Chondrocyte (in vitro differentiated cells): ENCODE measurements at regions not wholly inside any gene's neighbourhood (a gene's known extent, or its start where the extent isn't known, plus 50 kb on each side); places are given as distances from the start of the nearest gene placed in this dataset.
"Not testable (repeated sequence)": the region's sequence is repeated elsewhere in the genome, so short reads cannot be mapped to it uniquely, and the experiment has no call there.

ENCODE experiments used
- DNase-seq: peaks from one replicate; pipeline ENCODE4 v3.0.0; 2021; ENCODE audit warnings: mixed read lengths, low spot score
- H3K27ac Mint-ChIP-seq: one replicate; pipeline ENCODE4 v1.8.0; 2021; ENCODE audit warnings: mild to moderate bottlenecking, moderate library complexity, mixed read lengths; ENCODE audit not compliant: unreplicated experiment
- H3K27me3 Mint-ChIP-seq: 2 replicates; pipeline ENCODE4 v1.8.0; 2021; ENCODE audit warnings: low read depth, mixed read lengths
- H3K36me3 Mint-ChIP-seq: 2 replicates; pipeline ENCODE4 v1.8.0; 2021; ENCODE audit warnings: low read depth, mixed read lengths
- H3K4me1 Mint-ChIP-seq: 2 replicates; pipeline ENCODE4 v1.8.0; 2021; ENCODE audit warnings: low read depth, mild to moderate bottlenecking, mixed read lengths
- H3K4me3 Mint-ChIP-seq: one replicate; pipeline ENCODE4 v1.8.0; 2021; ENCODE audit warnings: mild to moderate bottlenecking, moderate library complexity, mixed read lengths; ENCODE audit not compliant: unreplicated experiment
- H3K9me3 Mint-ChIP-seq: 2 replicates; pipeline ENCODE4 v1.8.0; 2021; ENCODE audit warnings: low read depth, mixed read lengths
- TF ChIP-seq, protein P1 (sequence below): fragments of 200-600 bp; sonication (generic); IDR thresholded peaks from 2 replicates; pipeline ENCODE4 v1.5.0; 2021; ENCODE audit warnings: antibody characterized with exemption, mild to moderate bottlenecking, moderate library complexity

DNA sequence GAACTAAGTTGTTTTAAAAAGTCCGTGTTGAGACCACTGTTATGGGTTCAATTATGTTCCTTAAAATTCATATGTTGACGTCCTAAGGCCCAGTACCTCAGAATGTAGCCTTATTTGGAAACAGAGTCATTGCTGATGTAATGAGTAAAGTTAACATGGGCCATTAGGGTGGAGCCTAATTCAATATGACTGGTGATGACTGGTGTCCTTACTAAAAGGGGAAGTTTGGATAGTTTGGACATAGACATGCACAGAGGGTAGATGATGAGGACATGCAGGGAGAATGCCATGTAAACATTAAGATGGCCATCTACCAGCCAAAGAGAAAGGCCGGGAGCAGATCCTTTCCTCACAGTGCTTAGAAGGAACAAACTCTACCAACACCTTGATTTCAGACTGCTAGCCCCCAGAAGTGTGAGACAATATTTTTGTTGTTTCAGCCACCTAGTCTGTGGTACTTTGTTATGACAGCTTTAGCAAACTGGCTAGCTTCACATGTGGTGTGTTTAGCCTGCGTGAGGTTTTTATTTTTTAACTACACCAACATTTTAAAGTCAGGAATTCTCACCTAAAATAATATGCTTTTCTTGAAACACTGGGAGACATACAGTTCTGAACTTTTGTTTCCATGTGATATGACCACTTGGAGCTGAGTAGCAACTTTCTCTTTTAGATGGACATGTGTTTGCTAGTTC, 135.3 kb downstream of the YIPF5 start:
- no peak for DNase-seq
- Mint-ChIP-seq H3K36me3 (no peaks in the 10 kb centered on the region), H3K4me1 (peaks cover 9% of the 10 kb centered on the region), H3K9me3 (no peaks in the 10 kb centered on the region), H3K4me3 (no peak overlapping the region), H3K27me3 (no peaks in the 10 kb centered on the region), H3K27ac (no peak overlapping the region)
- TF ChIP-seq, protein P1, sequence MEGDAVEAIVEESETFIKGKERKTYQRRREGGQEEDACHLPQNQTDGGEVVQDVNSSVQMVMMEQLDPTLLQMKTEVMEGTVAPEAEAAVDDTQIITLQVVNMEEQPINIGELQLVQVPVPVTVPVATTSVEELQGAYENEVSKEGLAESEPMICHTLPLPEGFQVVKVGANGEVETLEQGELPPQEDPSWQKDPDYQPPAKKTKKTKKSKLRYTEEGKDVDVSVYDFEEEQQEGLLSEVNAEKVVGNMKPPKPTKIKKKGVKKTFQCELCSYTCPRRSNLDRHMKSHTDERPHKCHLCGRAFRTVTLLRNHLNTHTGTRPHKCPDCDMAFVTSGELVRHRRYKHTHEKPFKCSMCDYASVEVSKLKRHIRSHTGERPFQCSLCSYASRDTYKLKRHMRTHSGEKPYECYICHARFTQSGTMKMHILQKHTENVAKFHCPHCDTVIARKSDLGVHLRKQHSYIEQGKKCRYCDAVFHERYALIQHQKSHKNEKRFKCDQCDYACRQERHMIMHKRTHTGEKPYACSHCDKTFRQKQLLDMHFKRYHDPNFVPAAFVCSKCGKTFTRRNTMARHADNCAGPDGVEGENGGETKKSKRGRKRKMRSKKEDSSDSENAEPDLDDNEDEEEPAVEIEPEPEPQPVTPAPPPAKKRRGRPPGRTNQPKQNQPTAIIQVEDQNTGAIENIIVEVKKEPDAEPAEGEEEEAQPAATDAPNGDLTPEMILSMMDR = no peak

DNA sequence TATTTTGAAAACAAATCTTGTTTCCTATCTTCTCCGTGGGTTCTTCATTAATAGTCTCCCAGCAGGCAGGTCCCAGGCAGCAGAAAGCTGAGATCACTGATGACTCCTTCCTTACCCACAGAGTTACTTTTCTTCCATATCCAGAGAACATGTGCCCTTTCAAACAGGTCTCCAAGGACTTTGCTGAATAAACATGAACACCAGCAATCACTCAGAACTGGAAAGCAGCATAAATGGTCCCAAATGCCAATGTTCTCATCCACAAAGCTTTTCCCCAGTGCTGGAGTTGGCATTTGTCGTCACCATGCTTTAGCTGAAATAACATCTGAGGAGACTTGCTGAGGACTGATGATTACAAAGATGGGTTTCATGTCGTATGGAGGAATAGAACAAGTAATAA, 134.0 kb downstream of the YIPF5 start:
- DNase-seq = no peak
- TF ChIP-seq, protein P1 = no peak

DNA sequence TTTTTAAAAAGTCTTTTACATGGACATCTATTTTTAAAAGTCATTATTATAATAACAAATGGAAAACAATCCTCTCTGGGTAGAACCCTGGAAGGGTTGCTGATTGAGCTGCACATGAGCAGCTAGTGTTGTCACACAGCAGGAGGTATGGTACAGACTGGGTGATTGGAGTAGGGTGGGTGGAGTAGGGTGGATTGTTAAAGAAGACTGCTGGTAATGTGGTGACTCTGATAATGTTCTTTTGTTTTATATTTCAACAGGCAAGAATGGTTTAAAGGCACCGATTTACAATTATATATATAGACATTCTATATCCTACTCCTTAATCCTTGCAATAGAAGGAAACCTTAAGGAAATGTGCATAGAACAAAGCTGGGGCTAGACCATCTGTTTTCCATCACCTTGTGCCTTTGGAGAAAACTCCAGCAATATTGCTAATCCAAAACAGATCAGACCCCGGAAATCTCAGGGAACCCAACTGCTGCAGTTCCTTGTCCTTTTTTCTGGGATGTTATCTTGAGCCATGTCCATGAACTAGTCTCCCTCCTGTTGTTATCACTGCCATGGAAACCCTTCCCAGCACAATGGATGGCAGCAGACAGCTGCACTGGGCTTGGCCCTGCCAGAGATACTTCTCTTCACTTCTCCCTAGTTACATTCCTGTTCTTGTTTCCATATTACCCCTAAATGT, 129.7 kb downstream of the YIPF5 start:
- no peaks in the 10 kb centered on the region for H3K36me3 Mint-ChIP-seq

More for the DNA sequence above, 134.0 kb downstream of the YIPF5 start:
- Mint-ChIP-seq H3K4me1 (peaks cover 9% of the 10 kb centered on the region), H3K4me3 (no peak overlapping the region), H3K27me3 (no peaks in the 10 kb centered on the region), H3K27ac (peak overlapping the region; percentile 47), H3K9me3 (no peaks in the 10 kb centered on the region), H3K36me3 (no peaks in the 10 kb centered on the region)

DNA sequence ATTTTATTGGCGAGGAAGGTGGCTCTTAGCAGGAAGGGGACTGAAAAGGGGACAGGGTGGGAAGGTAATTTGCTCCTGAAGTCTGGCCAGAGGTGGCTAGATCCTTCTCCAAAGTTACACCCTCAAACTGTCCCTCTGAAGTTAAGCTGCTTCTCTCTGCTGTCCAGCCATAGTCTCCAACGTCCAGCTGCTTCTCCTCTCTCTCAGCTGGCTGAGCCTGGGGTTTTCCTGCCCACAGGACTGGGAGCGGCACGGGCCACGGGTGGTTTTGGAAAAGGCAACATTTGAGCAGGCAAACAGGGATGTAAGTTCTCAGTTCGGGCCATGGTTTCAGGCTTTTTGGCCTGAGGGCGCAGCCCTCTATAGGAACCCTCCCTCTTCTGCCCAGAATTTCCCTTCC, 128.3 kb downstream of the YIPF5 start:
- H3K27me3 Mint-ChIP-seq = peaks cover 3% of the 10 kb centered on the region
- H3K36me3 Mint-ChIP-seq = no peaks in the 10 kb centered on the region
- no peaks in the 10 kb centered on the region for H3K4me1 Mint-ChIP-seq
- no peak overlapping the region for H3K4me3 Mint-ChIP-seq
- TF ChIP-seq, protein P1 = no peak
- no peaks in the 10 kb centered on the region for H3K9me3 Mint-ChIP-seq
- no peak overlapping the region for H3K27ac Mint-ChIP-seq
- DNase-seq = no peak

More for the DNA sequence above, 129.7 kb downstream of the YIPF5 start:
- no peak overlapping the region for H3K4me3 Mint-ChIP-seq
- no peaks in the 10 kb centered on the region for H3K9me3 Mint-ChIP-seq
- H3K27ac Mint-ChIP-seq = no peak overlapping the region
- peaks cover 3% of the 10 kb centered on the region for H3K27me3 Mint-ChIP-seq
- no peak for DNase-seq
- H3K4me1 Mint-ChIP-seq = peaks cover 6% of the 10 kb centered on the region
- TF ChIP-seq, protein P1 = no peak

DNA sequence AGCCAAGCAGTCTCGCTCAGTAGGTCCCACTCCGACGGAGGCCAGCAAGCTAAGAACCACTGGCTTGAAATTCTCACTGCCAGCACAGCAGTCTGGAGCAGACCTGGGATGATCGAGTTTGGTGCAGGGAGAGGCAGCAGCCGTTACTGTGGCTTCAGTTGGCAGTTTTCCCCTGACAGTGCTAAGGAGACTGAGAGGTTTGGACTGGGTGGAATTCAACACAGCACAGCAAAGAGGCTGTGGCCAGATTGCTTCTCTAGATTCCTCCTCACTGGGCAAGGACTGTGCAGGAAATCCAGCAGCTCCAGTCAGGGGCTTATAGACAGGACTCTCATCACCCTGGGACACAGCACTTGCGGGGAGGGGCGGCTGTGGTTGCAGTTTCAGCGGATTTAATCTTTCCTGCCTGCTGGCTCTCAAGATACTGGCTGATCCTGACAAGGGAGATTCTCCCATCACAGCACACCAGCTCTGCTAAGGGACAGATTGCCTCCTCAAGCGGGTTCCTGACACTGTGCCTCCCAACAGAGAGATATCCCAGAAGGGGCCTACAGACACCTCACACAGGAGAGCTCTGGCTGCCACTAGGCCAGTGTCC, 122.1 kb downstream of the YIPF5 start:
- DNase-seq = no peak
- no peaks in the 10 kb centered on the region for H3K27me3 Mint-ChIP-seq
- H3K4me3 Mint-ChIP-seq = no peak overlapping the region
- H3K27ac Mint-ChIP-seq = no peak overlapping the region
- TF ChIP-seq, protein P1 = no peak
- H3K36me3 Mint-ChIP-seq = no peaks in the 10 kb centered on the region
- peaks cover 4% of the 10 kb centered on the region for H3K9me3 Mint-ChIP-seq
- no peaks in the 10 kb centered on the region for H3K4me1 Mint-ChIP-seq

DNA sequence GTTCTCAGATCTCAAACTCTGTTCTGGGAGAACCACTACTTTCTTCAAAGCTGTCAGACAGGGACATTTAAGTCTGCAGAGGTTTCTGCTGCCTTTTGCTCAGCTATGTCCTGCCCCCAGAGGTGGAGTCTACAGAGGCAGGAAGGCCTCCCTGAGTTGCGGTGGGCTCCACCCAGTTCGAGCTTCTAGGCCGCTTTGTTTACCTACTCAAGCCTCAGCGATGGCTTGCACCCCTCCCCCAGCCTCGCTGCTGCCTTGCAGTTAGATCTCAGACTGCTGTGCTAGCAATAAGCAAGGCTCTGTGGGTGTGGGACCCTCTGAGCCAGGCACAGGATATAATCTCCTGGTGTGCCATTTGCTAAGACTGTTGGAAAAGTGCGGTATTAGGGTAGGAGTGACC, 115.1 kb downstream of the YIPF5 start:
- H3K4me1 Mint-ChIP-seq, H3K4me3 Mint-ChIP-seq, H3K27me3 Mint-ChIP-seq, H3K27ac Mint-ChIP-seq, DNase-seq: not testable (repeated sequence)
- Mint-ChIP-seq H3K9me3 (peaks cover 39% of the 10 kb centered on the region), H3K36me3 (peaks cover 13% of the 10 kb centered on the region)

DNA sequence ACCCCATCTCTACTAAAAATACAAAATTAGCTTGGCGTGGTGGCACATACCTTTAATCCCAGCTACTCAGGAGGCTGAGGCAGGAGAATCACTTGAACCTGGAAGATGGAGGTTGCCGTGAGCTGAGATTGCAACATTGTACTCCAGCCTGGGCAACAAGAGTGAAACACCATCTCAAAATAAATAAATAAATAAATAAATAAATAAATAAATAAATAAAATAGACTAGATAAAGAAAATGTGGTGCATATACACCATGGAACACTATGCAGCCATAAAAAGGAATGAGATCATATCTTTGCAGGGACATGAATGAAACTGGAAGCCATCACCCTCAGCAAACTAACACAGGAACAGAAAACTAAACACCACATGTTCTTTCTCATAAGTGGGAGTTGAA, 110.4 kb downstream of the YIPF5 start:
- not testable (repeated sequence) for H3K4me1 Mint-ChIP-seq, H3K27ac Mint-ChIP-seq, H3K4me3 Mint-ChIP-seq, DNase-seq, H3K36me3 Mint-ChIP-seq, H3K27me3 Mint-ChIP-seq
- H3K9me3 Mint-ChIP-seq = peaks cover 37% of the 10 kb centered on the region
